H1 (cell line): ENCODE measurements at regions not wholly inside any gene's neighbourhood (a gene's known extent, or its start where the extent isn't known, plus 50 kb on each side); places are given as distances from the start of the nearest gene placed in this dataset.

Source experiments
- BCL11A ChIP-seq, 2 experiments: IDR thresholded peaks; one replicate each; pipeline ENCODE4 v1.6.1; 2011; ENCODE audit warnings: low read depth in 2 of 2, low read length in 2 of 2, mild to moderate bottlenecking in 2 of 2
- CBX8 ChIP-seq: fragments of 300-800, 300-1000 bp; sonication (generic); IDR thresholded peaks from 2 replicates; pipeline ENCODE4 v1.7.1; 2016; ENCODE audit warnings: low read depth, low read length, borderline replicate concordance
- EGR1 ChIP-seq: IDR thresholded peaks from 2 replicates; pipeline ENCODE4 v1.6.1; 2011; ENCODE audit warnings: low read depth, low read length, borderline replicate concordance
- EZH2 ChIP-seq: fragments of 200-600 bp; sonication (generic); IDR thresholded peaks from 2 replicates; pipeline ENCODE4 v1.7.1; 2012; ENCODE audit warnings: low read depth, mild to moderate bottlenecking, moderate library complexity, low read length, inconsistent platforms; ENCODE audit not compliant: severe bottlenecking
- FOSL1 ChIP-seq: IDR thresholded peaks from 2 replicates; pipeline ENCODE4 v1.6.1; 2011; ENCODE audit warnings: mild to moderate bottlenecking, low read depth, low read length, moderate library complexity; ENCODE audit not compliant: insufficient read depth
- MAFK ChIP-seq: IDR thresholded peaks from 2 replicates; pipeline ENCODE4 v1.6.1; 2012; ENCODE audit warnings: low read depth, mild to moderate bottlenecking, improper control_type of control experiment, low read length
- POLR2A ChIP-seq, 2 experiments: IDR thresholded peaks; 1 replicate in 1 of 2; 2 replicates in 1 of 2; pipeline ENCODE4 v1.6.1; 2011; ENCODE audit warnings: low read depth in 2 of 2, low read length in 2 of 2, mild to moderate bottlenecking in 2 of 2; ENCODE audit errors: control extremely low read depth in 1 of 2
- RXRA ChIP-seq: IDR thresholded peaks from 2 replicates; pipeline ENCODE4 v1.6.1; 2011; ENCODE audit warnings: low read depth, mild to moderate bottlenecking, low read length, moderate library complexity; ENCODE audit not compliant: insufficient read depth
- SIN3A ChIP-seq, 2 experiments: IDR thresholded peaks in 1 of 2; conservative IDR thresholded peaks in 1 of 2; 2 replicates each; pipeline ENCODE4 v1.6.1; 2011 to 2012; ENCODE audit warnings: low read length in 2 of 2, improper control_type of control experiment in 1 of 2, low read depth in 1 of 2, mild to moderate bottlenecking in 1 of 2
- TF ChIP-seq, protein P1 (sequence below), 3 experiments: IDR thresholded peaks; 1 replicate in 2 of 3; 2 replicates in 1 of 3; pipeline versions ENCODE4 v1.5.1 to v1.6.1; 2011; ENCODE audit warnings: low read length in 3 of 3, mild to moderate bottlenecking in 3 of 3, inconsistent platforms in 2 of 3, low read depth in 1 of 3, moderate library complexity in 1 of 3; ENCODE audit not compliant: insufficient read depth in 1 of 3; ENCODE audit errors: control extremely low read depth in 1 of 3

DNA sequence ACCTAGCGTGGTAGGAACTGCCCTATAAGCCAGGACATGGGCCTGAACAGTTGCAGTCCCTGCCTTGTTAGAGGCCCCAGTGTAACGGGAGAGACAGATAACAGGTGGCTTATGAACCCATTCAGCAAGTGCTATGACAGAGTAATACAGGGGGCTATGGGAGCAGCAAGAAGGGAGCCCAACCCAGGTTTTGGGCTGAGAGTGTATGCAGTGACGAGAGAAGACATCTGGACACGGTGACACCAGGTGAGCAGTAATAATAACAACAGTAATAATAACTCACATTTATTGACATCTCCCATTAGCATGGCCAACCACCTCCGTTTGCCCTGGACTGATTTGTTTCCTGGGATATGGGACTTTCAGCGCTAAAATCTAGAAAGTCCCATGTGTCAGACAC, 100.8 kb downstream of the IRX5 start:
- no peak for TF ChIP-seq FOSL1
- TF ChIP-seq POLR2A (IDR thresholded peaks at IDR 0.05; ENCODE audit: control extremely low read depth in 1 of 2, low read depth in 2 of 2, low read length in 2 of 2) = no peak
- no peak for TF ChIP-seq EZH2
- no peak for TF ChIP-seq MAFK
- TF ChIP-seq, protein P1, sequence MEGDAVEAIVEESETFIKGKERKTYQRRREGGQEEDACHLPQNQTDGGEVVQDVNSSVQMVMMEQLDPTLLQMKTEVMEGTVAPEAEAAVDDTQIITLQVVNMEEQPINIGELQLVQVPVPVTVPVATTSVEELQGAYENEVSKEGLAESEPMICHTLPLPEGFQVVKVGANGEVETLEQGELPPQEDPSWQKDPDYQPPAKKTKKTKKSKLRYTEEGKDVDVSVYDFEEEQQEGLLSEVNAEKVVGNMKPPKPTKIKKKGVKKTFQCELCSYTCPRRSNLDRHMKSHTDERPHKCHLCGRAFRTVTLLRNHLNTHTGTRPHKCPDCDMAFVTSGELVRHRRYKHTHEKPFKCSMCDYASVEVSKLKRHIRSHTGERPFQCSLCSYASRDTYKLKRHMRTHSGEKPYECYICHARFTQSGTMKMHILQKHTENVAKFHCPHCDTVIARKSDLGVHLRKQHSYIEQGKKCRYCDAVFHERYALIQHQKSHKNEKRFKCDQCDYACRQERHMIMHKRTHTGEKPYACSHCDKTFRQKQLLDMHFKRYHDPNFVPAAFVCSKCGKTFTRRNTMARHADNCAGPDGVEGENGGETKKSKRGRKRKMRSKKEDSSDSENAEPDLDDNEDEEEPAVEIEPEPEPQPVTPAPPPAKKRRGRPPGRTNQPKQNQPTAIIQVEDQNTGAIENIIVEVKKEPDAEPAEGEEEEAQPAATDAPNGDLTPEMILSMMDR (IDR thresholded peaks at IDR 0.05; ENCODE audit: control extremely low read depth in 1 of 3, insufficient read depth in 1 of 3, low read depth in 1 of 3, low read length in 3 of 3) = no peak
- no peak for TF ChIP-seq CBX8
- TF ChIP-seq RXRA = no peak
- no peak for TF ChIP-seq EGR1
- no peak for TF ChIP-seq SIN3A (conservative IDR thresholded peaks at IDR 0.05 in 1 of 2, IDR thresholded peaks at IDR 0.05 in 1 of 2; ENCODE audit: low read depth in 1 of 2, low read length in 2 of 2)
- no peak for TF ChIP-seq BCL11A (IDR thresholded peaks at IDR 0.05; ENCODE audit: low read depth in 2 of 2, low read length in 2 of 2)
